ENCODE measurements at regions not wholly inside any gene's neighbourhood (a gene's known extent, or its start where the extent isn't known, plus 50 kb on each side); places are given as distances from the start of the nearest gene placed in this dataset.

DNA sequence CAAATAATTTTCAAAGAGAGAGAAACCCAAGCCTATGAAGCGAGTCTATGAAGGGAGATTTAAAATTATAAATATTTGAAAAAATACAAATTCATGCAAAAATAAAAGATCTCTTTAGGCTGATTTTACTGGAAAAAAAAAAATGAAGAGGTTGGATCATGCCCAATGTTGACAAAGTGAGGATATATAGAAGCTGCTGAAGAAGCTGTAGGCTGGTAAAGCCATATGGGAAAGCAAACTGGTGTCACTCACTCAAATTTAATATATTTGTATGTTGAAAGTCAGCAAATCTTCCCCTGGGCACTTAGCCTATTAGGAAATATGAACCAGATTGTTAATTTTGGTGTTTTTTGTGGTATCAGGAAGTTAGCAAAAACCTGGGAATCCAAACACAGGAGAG lies 61.8 kb upstream of the BCHE start:
- TF ChIP-seq, protein P1, sequence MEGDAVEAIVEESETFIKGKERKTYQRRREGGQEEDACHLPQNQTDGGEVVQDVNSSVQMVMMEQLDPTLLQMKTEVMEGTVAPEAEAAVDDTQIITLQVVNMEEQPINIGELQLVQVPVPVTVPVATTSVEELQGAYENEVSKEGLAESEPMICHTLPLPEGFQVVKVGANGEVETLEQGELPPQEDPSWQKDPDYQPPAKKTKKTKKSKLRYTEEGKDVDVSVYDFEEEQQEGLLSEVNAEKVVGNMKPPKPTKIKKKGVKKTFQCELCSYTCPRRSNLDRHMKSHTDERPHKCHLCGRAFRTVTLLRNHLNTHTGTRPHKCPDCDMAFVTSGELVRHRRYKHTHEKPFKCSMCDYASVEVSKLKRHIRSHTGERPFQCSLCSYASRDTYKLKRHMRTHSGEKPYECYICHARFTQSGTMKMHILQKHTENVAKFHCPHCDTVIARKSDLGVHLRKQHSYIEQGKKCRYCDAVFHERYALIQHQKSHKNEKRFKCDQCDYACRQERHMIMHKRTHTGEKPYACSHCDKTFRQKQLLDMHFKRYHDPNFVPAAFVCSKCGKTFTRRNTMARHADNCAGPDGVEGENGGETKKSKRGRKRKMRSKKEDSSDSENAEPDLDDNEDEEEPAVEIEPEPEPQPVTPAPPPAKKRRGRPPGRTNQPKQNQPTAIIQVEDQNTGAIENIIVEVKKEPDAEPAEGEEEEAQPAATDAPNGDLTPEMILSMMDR (conservative IDR thresholded peaks at IDR 0.05; ENCODE audit: low read depth, low read length) = no peak
- TF ChIP-seq CEBPB (IDR thresholded peaks at IDR 0.05; ENCODE audit: low read depth, low read length) (no peak), SMC3 (IDR thresholded peaks at IDR 0.05; ENCODE audit: low read depth, low read length) (no peak), POLR2A (IDR thresholded peaks at IDR 0.05; ENCODE audit: low read depth, low read length) (no peak), RFX5 (IDR thresholded peaks at IDR 0.05; ENCODE audit: low read depth, low read length) (no peak), RAD21 (IDR thresholded peaks at IDR 0.05; ENCODE audit: low read length) (no peak), FOS (IDR thresholded peaks at IDR 0.05; ENCODE audit: low read depth, low read length) (no peak), BHLHE40 (IDR thresholded peaks at IDR 0.05; ENCODE audit: low read depth, low read length) (no peak), MXI1 (IDR thresholded peaks at IDR 0.05; ENCODE audit: borderline replicate concordance, low read depth, low read length) (no peak), MAFK (IDR thresholded peaks at IDR 0.05; ENCODE audit: low read depth, low read length) (no peak), MAZ (IDR thresholded peaks at IDR 0.05; ENCODE audit: borderline replicate concordance, low read depth, low read length) (no peak), CHD1 (IDR thresholded peaks at IDR 0.05; ENCODE audit: low read depth, low read length) (no peak)
- TF ChIP-seq, protein P2, sequence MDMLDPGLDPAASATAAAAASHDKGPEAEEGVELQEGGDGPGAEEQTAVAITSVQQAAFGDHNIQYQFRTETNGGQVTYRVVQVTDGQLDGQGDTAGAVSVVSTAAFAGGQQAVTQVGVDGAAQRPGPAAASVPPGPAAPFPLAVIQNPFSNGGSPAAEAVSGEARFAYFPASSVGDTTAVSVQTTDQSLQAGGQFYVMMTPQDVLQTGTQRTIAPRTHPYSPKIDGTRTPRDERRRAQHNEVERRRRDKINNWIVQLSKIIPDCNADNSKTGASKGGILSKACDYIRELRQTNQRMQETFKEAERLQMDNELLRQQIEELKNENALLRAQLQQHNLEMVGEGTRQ (IDR thresholded peaks at IDR 0.05; ENCODE audit: low read depth, low read length) = no peak
- TF ChIP-seq, protein P3, sequence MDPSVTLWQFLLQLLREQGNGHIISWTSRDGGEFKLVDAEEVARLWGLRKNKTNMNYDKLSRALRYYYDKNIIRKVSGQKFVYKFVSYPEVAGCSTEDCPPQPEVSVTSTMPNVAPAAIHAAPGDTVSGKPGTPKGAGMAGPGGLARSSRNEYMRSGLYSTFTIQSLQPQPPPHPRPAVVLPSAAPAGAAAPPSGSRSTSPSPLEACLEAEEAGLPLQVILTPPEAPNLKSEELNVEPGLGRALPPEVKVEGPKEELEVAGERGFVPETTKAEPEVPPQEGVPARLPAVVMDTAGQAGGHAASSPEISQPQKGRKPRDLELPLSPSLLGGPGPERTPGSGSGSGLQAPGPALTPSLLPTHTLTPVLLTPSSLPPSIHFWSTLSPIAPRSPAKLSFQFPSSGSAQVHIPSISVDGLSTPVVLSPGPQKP (IDR thresholded peaks at IDR 0.05; ENCODE audit: borderline replicate concordance, low read depth, low read length) = no peak

Data from IMR-90 (cell line).